DMS 273 (cell line): ENCODE measurements at regions not wholly inside any gene's neighbourhood (a gene's known extent, or its start where the extent isn't known, plus 50 kb on each side); places are given as distances from the start of the nearest gene placed in this dataset.

Experiments used
- DNase-seq: peaks from one replicate; lab custom pipeline; 2025; ENCODE audit not compliant: unreplicated experiment; lab: John Stamatoyannopoulos, UW

DNA sequence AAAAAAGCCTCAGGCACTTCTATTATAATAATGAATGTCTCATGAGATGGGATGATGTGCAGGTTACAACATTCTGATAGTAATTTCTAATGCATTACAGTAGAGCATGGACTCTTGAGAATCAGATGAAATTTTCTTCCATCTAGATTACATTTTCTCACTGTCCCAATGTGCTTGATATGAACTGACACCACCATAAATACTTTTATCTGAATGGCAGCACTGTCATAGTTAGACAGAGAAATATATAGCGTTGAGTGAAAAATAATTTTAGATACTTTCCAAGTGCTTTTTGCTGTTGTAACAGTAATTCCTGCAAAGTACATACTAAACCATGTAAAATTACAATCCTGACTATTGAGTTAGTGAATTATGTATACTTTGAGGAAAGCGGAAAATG is 630.1 kb downstream of the BRINP3 start:
- no peak for DNase-seq

DNA sequence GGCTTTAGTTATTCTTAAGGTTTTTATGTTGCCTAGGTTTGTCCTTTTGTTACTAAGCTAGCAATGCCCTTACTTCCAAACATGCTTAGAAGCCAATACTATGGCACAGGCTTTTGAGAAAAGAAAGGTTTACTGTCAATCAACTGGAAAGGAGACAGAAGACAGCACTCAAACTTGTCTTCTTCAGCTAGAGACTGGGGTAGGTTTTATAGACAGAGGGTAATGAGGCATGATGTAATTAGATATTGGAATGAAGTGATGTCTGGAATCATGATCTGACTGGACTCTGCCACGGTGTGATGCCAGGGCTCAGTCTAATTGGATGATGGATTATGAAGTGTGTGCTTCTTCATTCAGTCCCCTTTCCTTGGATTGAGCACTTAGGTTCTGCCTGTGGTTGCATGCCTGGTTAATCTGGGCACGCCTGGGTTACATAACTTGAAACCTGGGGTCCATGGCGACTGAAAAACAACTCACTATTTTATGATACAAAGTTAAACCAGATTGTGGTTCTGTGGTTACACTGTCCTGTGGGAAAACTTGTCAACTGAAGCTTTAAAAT is 625.8 kb downstream of the BRINP3 start:
- DNase-seq: no peak

DNA sequence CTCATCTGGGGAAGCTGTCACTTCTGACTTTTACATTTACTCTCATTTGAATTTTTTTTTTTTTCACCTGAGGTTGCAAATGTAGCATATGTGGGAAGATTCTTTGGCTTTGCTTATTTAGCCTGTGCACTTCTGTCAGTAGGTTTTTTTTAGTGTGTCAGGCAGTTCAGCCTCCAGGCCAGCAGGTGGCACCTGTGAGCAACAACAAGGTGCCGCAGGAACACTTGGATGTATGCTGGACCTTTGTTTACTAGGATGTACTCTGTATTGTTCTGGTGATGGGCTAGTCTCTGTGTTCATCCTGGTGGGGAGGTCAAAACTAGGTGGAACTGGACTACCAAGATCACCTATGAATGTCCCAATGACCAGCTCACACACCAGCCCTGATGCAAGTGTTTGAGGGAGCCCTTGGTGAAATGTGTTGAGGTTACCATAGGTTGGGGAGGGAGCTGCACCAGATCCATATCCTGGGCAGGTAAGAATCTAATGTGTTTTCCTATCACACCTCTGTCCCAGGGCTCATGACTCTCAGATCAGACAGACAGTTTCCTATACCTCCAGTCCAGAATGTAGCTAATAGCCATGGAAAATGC is 618.2 kb downstream of the BRINP3 start:
- peak; percentile 58 for DNase-seq

DNA sequence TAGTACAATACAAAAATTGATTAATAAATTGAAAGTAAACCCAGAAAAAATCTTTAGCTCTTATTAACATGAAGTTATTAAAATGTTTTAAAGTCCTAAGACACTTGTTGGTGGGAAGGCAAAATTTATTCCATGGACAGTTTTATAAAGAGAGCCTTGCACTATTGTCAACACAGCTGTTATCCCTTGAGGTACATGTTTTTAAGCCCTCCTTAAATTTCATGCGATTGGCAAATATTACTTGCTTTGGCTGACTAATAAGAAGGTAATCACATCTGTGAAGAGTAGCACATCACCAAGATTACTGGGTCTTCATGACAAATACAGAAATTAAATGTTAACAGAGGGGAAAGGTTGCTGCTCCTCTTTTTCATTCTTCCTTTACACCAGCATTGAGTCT is 611.1 kb downstream of the BRINP3 start:
- DNase-seq: no peak

DNA sequence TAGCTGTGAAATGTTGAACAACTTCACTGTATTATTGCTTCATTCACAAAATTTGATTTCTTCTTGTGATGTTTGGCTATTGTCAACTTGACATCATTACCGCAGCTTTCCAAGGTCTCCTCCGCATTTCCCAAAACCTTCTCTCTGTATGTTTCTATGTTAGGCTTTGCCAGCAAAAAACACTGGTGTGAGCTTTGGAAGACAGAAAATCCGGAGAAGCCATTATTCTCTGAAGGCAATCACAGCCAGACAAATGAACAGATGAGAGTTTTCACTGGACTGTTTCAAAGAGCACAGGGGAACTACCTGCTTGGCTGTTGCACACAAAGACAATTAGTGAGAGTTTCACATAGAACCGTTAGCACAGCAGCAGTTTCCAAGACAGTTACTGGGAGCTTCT is 609.6 kb downstream of the BRINP3 start:
- no peak for DNase-seq

DNA sequence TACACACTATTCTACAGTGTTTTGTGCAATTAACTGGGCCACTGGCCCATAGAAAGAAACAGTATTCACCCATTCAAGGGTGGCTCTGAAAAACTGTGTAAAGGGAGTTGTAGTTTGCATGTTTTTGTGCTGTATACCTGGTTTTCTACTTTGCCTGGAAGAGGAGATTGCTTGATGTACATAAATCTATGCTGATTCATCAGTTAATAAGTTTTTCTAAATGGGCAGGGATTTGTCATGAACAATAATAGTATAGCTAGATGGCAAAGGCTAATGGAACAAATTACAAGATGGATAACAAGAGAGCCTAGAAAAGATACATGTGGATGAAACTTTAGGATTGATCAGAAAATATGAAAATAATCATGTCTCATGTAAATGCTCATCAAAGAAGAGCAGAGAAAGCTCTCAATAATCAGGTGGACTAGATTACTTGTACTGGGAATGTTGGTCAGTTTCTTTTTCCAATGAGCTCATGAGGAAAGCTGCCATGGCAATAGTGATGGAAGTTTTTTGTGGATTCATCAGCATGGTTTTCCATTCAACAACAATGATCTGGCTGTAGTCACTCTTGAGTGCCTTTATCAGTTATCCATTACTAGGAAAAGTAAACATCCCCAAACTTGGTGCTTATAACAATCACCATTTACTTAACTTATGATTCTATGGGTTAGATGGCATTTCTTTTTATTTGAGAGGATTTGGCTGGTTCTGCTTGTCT is 602.8 kb downstream of the BRINP3 start:
- no peak for DNase-seq

DNA sequence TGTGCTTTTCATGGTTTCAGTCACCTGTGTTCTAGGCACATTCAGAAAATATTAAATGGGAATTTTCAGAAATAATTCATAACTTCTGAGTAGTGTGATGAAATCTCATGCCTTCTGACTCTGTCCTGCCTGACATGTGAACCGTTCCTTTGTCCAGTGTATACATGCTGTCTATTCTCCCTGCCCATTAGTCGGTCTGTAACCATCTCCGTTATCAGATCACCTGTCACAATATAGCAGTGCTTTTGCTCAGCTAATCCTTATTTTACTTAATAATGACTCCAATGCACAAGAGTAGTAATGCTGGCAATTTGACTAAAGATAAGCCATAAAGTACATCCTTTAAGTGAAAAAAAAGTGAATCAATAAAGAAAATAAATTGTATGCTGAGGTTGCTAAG is 597.5 kb downstream of the BRINP3 start:
- DNase-seq: no peak

DNA sequence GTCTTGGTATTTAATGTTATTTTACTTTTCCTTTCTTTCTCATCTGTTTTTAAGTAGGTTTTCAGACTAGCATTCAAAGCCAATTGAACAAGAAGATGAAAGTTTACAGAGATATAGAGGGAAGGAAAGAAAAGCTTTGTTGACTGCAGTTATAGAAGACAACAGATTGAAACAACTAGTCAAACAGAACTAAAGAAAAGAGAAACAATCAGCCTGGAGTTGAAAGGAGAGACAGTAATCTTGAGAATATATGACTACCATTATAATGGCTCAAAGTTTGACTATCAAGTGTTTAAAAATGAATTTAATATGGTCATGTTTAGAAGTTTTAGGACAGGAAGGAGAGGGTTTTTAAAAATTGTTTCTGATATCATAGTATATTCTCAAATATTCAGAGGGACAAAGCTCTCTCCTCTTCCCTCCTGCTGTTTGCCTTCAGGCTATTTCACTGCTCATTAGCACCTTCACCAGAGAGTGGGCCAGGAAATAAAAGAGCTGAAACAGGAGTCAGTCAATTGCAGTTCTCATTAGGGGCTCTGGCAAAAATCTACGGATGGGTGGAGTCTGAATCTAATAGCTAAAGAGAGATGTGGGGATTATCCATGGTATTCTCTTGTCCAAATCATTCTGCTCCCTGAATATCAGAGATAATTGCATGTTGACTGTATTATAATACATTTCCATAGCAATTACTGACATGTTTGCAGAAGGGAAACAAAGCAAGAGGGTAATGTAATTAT is 577.8 kb downstream of the BRINP3 start:
- no peak for DNase-seq

DNA sequence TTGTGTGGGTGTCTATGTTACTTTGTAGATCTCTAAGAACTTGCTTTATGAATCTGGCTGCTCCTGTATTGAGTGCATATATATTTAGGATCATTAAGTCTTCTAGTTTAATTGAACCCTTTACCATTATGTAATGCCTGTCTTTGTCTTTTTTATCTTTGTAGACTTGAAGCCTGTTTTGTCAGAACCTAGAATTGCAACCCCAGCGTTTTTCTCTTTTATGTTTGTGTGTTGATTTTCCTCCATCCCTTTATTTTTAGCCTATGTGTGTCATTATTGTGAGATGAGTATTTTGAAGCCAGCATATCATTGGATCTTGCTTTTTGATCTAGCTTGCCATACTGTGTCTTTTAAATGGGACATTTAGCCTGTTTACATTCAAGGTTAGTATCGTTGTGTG is 573.2 kb downstream of the BRINP3 start:
- no peak for DNase-seq

DNA sequence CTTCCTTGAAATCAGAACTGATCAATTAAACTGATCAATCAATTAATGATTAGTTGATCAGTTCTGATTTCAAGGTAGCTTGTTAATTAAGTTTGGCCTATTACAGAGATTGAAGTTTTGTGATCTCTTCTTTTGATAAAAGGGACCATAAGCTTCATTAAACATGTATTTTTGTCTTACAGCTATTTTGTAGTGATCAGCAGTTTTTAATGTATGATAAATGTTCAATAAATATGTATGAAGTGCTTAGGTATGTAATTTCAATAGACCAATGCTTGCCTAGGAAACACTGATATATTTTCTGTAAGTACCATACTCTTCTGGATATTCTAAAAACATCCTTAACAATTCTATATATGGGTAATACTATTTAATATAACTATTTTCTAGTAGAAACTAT is 569.6 kb downstream of the BRINP3 start:
- DNase-seq: no peak

DNA sequence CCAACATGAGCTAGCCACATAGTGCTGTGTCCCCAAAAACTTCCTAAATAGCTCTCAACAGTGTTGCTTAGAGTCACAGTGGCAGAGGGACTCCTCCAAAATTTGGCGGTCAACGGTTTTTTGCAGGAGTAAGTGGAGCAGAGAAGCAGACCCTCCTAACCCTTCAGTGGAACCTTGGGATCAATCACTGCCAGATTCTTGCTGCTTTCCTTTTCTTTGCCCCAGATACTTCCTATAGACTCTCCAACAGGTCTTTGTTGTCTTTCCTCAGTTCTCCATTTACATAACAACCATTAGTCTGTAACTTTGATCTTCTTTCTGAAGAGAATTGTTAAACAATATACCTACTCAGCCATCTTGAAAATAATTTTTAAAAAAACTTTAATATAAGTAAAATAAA is 556.1 kb downstream of the BRINP3 start:
- no peak for DNase-seq

DNA sequence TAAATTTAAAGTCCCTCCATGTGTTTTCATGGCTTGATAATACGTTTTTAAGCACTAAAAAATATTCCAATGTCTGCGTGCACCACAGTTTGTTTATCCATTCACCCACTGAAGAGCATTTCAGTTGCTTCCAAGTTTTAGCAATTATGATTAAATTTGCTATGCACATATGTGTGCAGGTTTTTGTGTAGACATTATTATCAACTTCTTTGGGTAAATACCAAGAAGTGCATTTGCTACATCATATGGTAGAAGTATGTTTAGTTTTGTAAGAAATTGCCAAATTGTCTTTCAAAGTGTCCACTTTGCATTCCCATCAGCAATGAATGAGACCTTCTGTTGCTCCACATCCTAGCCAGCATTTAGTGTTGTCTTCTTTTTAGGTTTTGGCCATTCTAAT is 550.0 kb downstream of the BRINP3 start:
- DNase-seq: no peak

DNA sequence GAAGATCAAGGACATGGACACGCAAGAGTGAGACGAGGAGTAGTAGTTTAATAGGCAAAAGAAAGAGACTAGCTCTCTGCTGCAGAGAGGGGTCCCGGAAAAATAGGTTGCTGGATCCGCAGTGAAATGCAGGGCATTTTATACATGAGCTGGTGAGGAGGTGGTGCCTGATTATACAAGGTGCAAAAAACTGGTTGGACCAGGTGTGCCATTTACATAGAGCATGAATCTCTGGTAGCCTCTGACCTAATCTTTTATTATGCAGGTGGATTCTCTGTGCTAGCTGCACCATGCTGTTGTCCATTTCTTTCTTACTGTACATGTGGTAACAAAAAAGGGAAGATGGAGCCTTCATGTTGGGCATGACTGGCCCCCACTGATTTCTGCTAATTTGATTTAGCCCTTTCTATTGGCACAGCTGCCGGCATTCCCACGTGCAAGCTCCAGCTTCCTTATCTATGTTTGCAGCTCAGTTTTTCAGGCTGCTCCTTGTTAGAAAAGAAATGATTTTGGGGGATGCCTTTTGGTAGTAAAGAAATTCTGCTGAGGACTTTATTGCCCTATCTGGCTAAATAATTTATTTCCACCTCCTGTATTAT is 548.1 kb downstream of the BRINP3 start:
- DNase-seq: no peak

DNA sequence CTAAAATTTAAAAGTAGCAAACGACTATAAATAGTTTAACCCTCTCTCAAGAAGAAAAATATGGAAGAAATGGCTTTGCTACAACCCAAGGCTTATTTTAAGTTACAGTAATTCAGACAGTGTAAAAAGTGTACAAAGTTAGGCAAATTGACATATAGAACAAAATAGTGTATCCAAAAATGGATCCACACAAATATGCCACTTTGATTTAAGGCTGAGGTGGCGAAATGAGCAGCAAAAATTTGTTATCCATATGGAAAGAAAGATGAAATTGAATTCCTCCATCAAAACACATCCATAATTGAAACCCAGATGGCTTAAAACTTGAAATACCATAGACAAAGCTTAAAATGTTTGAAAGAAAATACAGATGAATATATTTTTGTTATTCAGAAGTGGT is 540.8 kb downstream of the BRINP3 start:
- no peak for DNase-seq

DNA sequence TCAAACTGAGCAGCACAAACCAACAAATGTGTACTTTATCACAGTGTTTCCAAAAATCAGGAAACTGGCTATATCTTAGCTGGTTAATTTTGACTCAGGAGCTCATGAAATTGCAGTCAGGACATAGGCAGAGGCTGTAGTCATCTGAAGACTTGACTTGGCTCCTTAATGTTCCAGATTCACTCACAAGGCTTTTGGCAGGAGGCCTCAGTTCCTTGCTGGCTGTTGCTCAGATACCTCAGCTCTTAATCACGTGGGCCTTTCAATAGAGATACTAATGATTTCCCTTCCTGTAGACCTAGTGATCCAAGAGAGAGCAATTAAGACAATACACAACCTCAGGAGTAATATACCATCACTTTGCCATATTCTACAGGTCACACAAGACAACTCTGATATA is 537.7 kb downstream of the BRINP3 start:
- DNase-seq: peak; percentile 7

DNA sequence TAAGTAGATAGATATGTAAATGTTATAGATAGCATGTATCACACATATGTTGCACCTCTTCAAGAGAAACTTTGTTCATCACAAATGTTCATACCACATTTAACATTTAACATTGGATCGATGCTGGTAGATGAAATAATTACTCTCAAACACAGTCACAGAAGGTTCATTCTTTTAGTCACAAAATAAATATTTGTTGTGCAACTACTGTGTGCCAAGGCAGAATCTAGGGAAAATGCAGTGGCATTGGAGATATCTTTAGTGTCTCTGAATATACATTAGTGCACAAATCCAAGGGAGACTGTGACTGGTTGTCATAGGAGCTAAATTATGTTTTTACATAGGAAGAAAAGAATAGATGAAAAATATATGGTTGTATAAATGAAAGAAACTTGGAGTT is 535.7 kb downstream of the BRINP3 start:
- DNase-seq: no peak

DNA sequence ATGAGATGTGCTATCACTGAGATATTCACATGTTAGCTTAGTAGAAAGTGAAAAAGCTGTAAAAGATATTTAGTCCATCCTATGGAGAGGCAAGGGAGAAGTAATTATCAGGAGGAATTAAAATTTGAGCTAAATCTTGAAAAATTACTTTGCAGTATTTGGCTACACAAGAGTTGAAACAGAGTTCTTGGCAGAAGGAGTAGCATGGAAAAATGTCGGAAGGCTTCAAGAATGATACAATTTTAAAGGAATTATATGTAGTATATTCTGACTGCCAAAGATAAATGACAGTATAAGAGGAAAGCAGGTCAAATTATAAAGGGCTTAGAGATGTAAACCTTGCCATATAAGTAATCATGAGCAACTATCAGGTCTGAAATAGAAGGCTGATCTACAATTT is 518.9 kb downstream of the BRINP3 start:
- no peak for DNase-seq

DNA sequence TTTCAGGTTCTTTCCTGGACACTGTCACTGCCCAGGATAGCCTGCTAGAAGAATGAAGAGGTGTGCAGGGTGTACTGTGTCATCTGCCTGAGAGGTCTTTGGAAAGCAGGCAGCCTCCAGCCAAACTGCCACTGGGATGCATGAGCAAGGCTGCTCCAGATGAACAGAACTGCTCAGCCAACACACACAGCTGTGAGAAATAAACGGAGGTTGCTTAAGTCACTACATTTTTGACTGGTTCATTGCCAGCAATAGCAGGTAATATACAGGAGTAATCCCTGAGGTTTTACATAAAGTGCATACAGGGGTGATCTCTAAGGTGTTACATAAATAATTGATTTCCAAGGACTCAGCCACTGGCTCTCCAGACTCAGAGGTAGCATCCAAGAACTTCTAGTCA is 516.9 kb downstream of the BRINP3 start:
- DNase-seq: no peak

DNA sequence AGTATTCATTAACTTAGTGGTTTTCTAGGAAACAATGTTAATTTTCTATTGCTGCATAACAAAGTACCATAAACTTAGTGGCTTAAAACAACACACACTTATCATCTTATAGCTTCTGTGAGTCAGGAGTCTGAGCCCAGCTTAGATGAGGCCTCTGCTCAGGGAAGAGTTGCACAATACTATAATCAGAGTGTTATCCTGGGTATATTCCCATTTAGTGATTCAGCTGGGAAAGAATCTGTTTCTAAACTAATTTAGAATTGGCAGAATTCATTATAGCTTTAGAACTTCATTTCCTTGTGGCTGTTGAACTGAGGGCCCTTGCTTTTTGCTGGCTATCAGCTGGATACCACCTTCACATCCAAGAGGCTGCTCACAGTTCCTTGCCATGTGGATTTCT is 515.5 kb downstream of the BRINP3 start:
- DNase-seq: no peak

DNA sequence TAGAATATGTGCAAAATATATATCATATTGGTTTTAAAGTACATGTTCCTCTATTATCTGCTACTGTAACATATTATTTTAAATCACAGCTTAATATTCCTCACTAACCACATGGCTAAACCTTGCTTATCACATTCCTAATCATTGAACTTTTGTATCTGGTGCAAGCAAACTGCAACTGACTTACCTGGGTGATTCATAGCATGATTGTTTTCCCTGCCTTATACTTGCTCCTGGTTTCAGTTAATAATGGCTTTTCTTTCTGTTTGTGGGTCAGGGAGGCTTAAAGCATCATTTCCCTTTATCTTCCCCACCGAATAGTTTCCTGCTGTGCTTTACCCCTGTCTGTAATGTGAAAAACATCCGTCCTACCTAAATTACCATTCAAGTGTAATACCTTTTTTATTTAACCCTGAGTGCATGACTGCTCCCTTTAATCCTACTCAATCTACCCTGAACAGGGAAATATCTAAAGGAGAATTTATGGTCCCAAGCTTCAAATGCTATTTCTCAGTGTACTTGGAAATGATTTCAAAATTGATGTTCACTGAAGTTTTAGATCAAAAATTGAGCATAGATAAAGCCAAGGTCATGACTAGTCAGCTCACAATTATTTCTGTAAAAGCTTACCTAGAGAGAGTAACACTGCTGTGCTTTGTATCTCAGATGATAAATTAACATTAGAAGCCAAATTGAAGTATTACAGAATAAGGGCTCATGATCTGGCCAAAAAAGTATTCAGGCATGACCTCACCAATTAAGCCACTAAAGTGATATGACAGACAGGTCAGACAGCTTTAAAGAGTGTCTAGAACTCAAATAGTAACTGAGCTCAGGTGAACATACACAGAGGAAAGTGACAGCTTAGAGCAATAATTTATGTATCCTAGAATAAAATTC is 507.1 kb downstream of the BRINP3 start:
- no peak for DNase-seq

DNA sequence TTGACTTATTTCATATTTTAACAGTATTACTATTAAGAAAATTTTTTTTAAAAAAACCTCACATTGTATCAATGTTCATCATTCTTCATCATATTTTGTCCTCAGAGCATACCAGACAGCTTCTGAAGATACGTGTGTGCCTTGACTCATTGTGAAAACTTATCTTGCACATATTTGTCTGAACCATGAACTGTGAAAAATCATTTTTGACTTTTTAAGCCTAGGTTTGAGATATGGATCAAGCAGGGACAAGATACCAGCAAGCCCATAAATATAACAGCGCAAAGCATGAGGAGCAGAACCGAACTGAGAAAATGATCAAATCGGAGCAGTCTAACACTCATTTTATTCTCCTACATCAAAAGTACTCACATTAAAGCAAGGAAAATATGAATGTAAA is 506.0 kb downstream of the BRINP3 start:
- DNase-seq: no peak
